H1 (cell line): ENCODE measurements at regions not wholly inside any gene's neighbourhood (a gene's known extent, or its start where the extent isn't known, plus 50 kb on each side); places are given as distances from the start of the nearest gene placed in this dataset.

Experiments
- CTCF ChIA-PET: fragments of 300-600 bp; sonication (Branson Sonifier 250); formaldehyde crosslinking; loops from one replicate; lab custom pipeline; 2021; ENCODE audit not compliant: partially characterized antibody; lab: Charles Lee
- POLR2A ChIA-PET: fragments of 300-600 bp; sonication (Branson Sonifier 250); formaldehyde crosslinking; loops from one replicate; lab custom pipeline; 2021; ENCODE audit warnings: inconsistent platforms; ENCODE audit not compliant: partially characterized antibody; lab: Charles Lee
- DNase-seq, 2 experiments: peaks; one replicate each; pipeline versions ENCODE4 v3.0.0 to v3.0.0-alpha.2; 2010 to 2022; ENCODE audit warnings: low spot score in 2 of 2, low read depth in 1 of 2, mixed read lengths in 1 of 2
- FAIRE-seq: peaks from 2 replicates; lab custom pipeline; 2011; peaks lifted over from hg19 to GRCh38; lab: Jason Lieb, UNC
- H2AFZ ChIP-seq: 2 replicates; pipeline ENCODE4 v1.8.1; 2012; ENCODE audit warnings: low read length, inconsistent platforms
- H2AK5ac ChIP-seq: 2 replicates; pipeline ENCODE4 v1.6.1; 2013; ENCODE audit warnings: low read depth, low read length
- H2BK120ac ChIP-seq: replicated peaks from 2 replicates; pipeline ENCODE3; 2013; ENCODE audit warnings: low read depth, low read length, inconsistent platforms
- H2BK12ac ChIP-seq: 2 replicates; pipeline ENCODE4 v1.6.1; 2013; ENCODE audit warnings: low read depth, low read length
- H2BK15ac ChIP-seq: 2 replicates; pipeline ENCODE4 v1.6.1; 2013; ENCODE audit warnings: low read length
- H2BK20ac ChIP-seq: 2 replicates; pipeline ENCODE4 v1.6.1; 2013; ENCODE audit warnings: low read length
- H2BK5ac ChIP-seq: 2 replicates; pipeline ENCODE4 v1.6.1; 2013; ENCODE audit warnings: low read depth, low read length
- H3K14ac ChIP-seq: 2 replicates; pipeline ENCODE4 v1.6.1; 2013; ENCODE audit warnings: inconsistent platforms; ENCODE audit not compliant: insufficient read length
- H3K18ac ChIP-seq: 2 replicates; pipeline ENCODE4 v1.6.1; 2013; ENCODE audit warnings: low read length; ENCODE audit errors: extremely low read depth
- H3K23ac ChIP-seq: 2 replicates; pipeline ENCODE4 v1.6.1; 2013; ENCODE audit warnings: inconsistent platforms; ENCODE audit not compliant: insufficient read length
- H3K23me2 ChIP-seq: 2 replicates; pipeline ENCODE4 v1.6.1; 2013; ENCODE audit warnings: low read depth, low read length
- H3K27ac ChIP-seq: 2 replicates; pipeline ENCODE4 v1.6.1; 2011; ENCODE audit warnings: low read depth, low read length, inconsistent platforms
- H3K27me3 ChIP-seq, 4 experiments: replicated peaks in 1 of 4; 1 replicate in 1 of 4; 2 replicates in 3 of 4; pipeline versions ENCODE4 v1.6.1 to v1.8.1; 2011 to 2013; ENCODE audit warnings: low read length in 3 of 4, mild to moderate bottlenecking in 3 of 4, inconsistent platforms in 2 of 4, mixed read lengths in 2 of 4, moderate library complexity in 1 of 4; ENCODE audit not compliant: control insufficient read depth in 3 of 4, insufficient read depth in 3 of 4; ENCODE audit errors: extremely low read depth in 1 of 4
- H3K36me3 ChIP-seq, 4 experiments: 2 replicates each; pipeline versions ENCODE4 v1.6.1 to v1.8.1; 2011 to 2013; ENCODE audit warnings: mild to moderate bottlenecking in 4 of 4, low read length in 3 of 4, moderate library complexity in 2 of 4, control low read depth in 1 of 4, inconsistent platforms in 1 of 4; ENCODE audit not compliant: insufficient read depth in 4 of 4, control insufficient read depth in 2 of 4
- H3K4ac ChIP-seq: replicated peaks from 2 replicates; pipeline ENCODE3; 2013; ENCODE audit warnings: low read length, low read depth, mixed read lengths, inconsistent platforms; ENCODE audit not compliant: insufficient read length
- H3K4me1 ChIP-seq, 4 experiments: replicated peaks in 1 of 4; 1 replicate in 1 of 4; 2 replicates in 3 of 4; pipeline versions ENCODE4 v1.6.1 to v1.8.1; 2011 to 2013; ENCODE audit warnings: low read length in 3 of 4, inconsistent platforms in 2 of 4, mixed read lengths in 1 of 4; ENCODE audit not compliant: insufficient read depth in 4 of 4, control insufficient read depth in 3 of 4
- H3K4me2 ChIP-seq, 2 experiments: 2 replicates each; pipeline versions ENCODE4 v1.6.1 to v1.8.1; 2011 to 2013; ENCODE audit warnings: low read depth in 2 of 2, low read length in 2 of 2, control low read depth in 1 of 2, inconsistent platforms in 1 of 2, mild to moderate bottlenecking in 1 of 2; ENCODE audit not compliant: insufficient read depth in 1 of 2
- H3K4me3 ChIP-seq, 4 experiments: fragments of 200-600, 300-600 bp in 1 of 4; sonication (generic), shearing (Covaris generic), sonication (Bioruptor Twin) in 1 of 4; 2 replicates each; pipeline versions ENCODE4 v1.5.1 to v1.8.1; 2011 to 2016; ENCODE audit warnings: low read length in 4 of 4, low read depth in 3 of 4, control low read depth in 2 of 4, inconsistent platforms in 2 of 4, mild to moderate bottlenecking in 2 of 4, mixed read lengths in 1 of 4, moderate library complexity in 1 of 4; ENCODE audit not compliant: insufficient read depth in 2 of 4; ENCODE audit errors: extremely low read depth in 1 of 4
- H3K56ac ChIP-seq: replicated peaks from 2 replicates; pipeline ENCODE3; 2013; ENCODE audit warnings: low read depth, mild to moderate bottlenecking, mixed read lengths, low read length, inconsistent platforms; ENCODE audit not compliant: insufficient read length
- H3K79me1 ChIP-seq: 2 replicates; pipeline ENCODE4 v1.6.1; 2013; ENCODE audit warnings: low read depth, low read length, control low read depth
- H3K79me2 ChIP-seq, 2 experiments: 2 replicates each; pipeline versions ENCODE4 v1.6.1 to v1.8.1; 2012 to 2013; ENCODE audit warnings: low read length in 2 of 2, mild to moderate bottlenecking in 2 of 2, inconsistent platforms in 1 of 2; ENCODE audit not compliant: insufficient read depth in 2 of 2, control insufficient read depth in 1 of 2
- H3K9ac ChIP-seq, 4 experiments: replicated peaks in 1 of 4; 1 replicate in 1 of 4; 2 replicates in 3 of 4; pipeline versions ENCODE4 v1.6.1 to v1.8.1; 2011 to 2013; ENCODE audit warnings: low read depth in 3 of 4, low read length in 3 of 4, control low read depth in 2 of 4, mild to moderate bottlenecking in 2 of 4, moderate library complexity in 2 of 4, inconsistent platforms in 1 of 4; ENCODE audit errors: extremely low read depth in 1 of 4
- H3K9me3 ChIP-seq, 2 experiments: 2 replicates each; pipeline versions ENCODE4 v1.6.1 to v1.8.1; 2012 to 2013; ENCODE audit warnings: mild to moderate bottlenecking in 2 of 2, moderate library complexity in 2 of 2, control low read depth in 1 of 2, inconsistent platforms in 1 of 2, low read depth in 1 of 2, low read length in 1 of 2, mixed read lengths in 1 of 2; ENCODE audit not compliant: insufficient read depth in 2 of 2
- H4K20me1 ChIP-seq, 2 experiments: replicated peaks in 1 of 2; 2 replicates each; pipeline versions ENCODE3 to v1.8.1; 2011 to 2013; ENCODE audit warnings: inconsistent platforms in 2 of 2, low read length in 2 of 2, mild to moderate bottlenecking in 1 of 2; ENCODE audit not compliant: insufficient read depth in 2 of 2, control insufficient read depth in 1 of 2
- H4K5ac ChIP-seq: 2 replicates; pipeline ENCODE4 v1.6.1; 2013; ENCODE audit warnings: low read length, low read depth, mixed read lengths, inconsistent platforms; ENCODE audit not compliant: insufficient read length
- H4K8ac ChIP-seq: 2 replicates; pipeline ENCODE4 v1.8.0; 2013; ENCODE audit warnings: mild to moderate bottlenecking, moderate library complexity, low read length, inconsistent platforms; ENCODE audit not compliant: insufficient read depth; ENCODE audit errors: extremely low read depth
- H4K91ac ChIP-seq: replicated peaks from 2 replicates; pipeline ENCODE3; 2013; ENCODE audit warnings: low read length, mixed read lengths, inconsistent platforms; ENCODE audit not compliant: insufficient read length
- CHD1 ChIP-seq: IDR thresholded peaks from 2 replicates; pipeline ENCODE4 v1.6.1; 2012; ENCODE audit warnings: low read depth, low read length, improper control_type of control experiment
- FOSL1 ChIP-seq: IDR thresholded peaks from 2 replicates; pipeline ENCODE4 v1.6.1; 2011; ENCODE audit warnings: mild to moderate bottlenecking, low read depth, low read length, moderate library complexity; ENCODE audit not compliant: insufficient read depth
- MAFK ChIP-seq: IDR thresholded peaks from 2 replicates; pipeline ENCODE4 v1.6.1; 2012; ENCODE audit warnings: low read depth, mild to moderate bottlenecking, improper control_type of control experiment, low read length
- PHF8 ChIP-seq: fragments of 200-600 bp; sonication (generic); conservative IDR thresholded peaks from 2 replicates; pipeline ENCODE4 v1.7.1; 2012; ENCODE audit warnings: low read depth, mild to moderate bottlenecking, inconsistent platforms, low read length, moderate library complexity
- POU5F1 ChIP-seq: IDR thresholded peaks from 2 replicates; pipeline ENCODE4 v1.6.1; 2011; ENCODE audit warnings: low read depth, mild to moderate bottlenecking, low read length, moderate library complexity
- RNF2 ChIP-seq: fragments of 200-900, 300-1000 bp; sonication (generic); IDR thresholded peaks from 2 replicates; pipeline ENCODE4 v1.7.1; 2016; ENCODE audit warnings: borderline replicate concordance, low read depth, mild to moderate bottlenecking, antibody characterized with exemption, low read length; ENCODE audit not compliant: poor library complexity, severe bottlenecking; ENCODE audit errors: missing control alignments
- SIN3A ChIP-seq, 2 experiments: IDR thresholded peaks in 1 of 2; conservative IDR thresholded peaks in 1 of 2; 2 replicates each; pipeline ENCODE4 v1.6.1; 2011 to 2012; ENCODE audit warnings: low read length in 2 of 2, improper control_type of control experiment in 1 of 2, low read depth in 1 of 2, mild to moderate bottlenecking in 1 of 2
- SRF ChIP-seq: IDR thresholded peaks from 2 replicates; pipeline ENCODE4 v1.6.1; 2011; ENCODE audit warnings: mild to moderate bottlenecking, low read depth, low read length, moderate library complexity
- WGBS, 2 experiments: shearing (Covaris generic) in 1 of 2; methylation state at CpG; one replicate each; pipeline versions ENCODE4 v1.1.6 to v1.1.7; 2013 to 2015; ENCODE audit warnings: low lambda C conversion rate in 2 of 2, mixed read lengths in 2 of 2, inconsistent platforms in 1 of 2, low coverage in 1 of 2, missing lambda C conversion rate in 1 of 2; ENCODE audit not compliant: insufficient replicate concordance in 2 of 2, insufficient coverage in 1 of 2, insufficient read length in 1 of 2; ENCODE audit errors: extremely low coverage in 1 of 2, missing lambda C conversion rate in 1 of 2; 5-methylcytosine and 5-hydroxymethylcytosine counted together
- TF ChIP-seq, protein P1 (sequence below): IDR thresholded peaks from 2 replicates; pipeline ENCODE4 v1.6.1; 2011; ENCODE audit warnings: low read length, improper control_type of control experiment
- TF ChIP-seq, protein P2 (sequence below): IDR thresholded peaks from 2 replicates; pipeline ENCODE4 v1.6.1; 2011; ENCODE audit warnings: low read depth, mild to moderate bottlenecking, low read length; ENCODE audit not compliant: insufficient read depth
- TF ChIP-seq, protein P3 (sequence below): IDR thresholded peaks from 2 replicates; pipeline ENCODE4 v1.6.1; 2012; ENCODE audit warnings: inconsistent platforms

DNA sequence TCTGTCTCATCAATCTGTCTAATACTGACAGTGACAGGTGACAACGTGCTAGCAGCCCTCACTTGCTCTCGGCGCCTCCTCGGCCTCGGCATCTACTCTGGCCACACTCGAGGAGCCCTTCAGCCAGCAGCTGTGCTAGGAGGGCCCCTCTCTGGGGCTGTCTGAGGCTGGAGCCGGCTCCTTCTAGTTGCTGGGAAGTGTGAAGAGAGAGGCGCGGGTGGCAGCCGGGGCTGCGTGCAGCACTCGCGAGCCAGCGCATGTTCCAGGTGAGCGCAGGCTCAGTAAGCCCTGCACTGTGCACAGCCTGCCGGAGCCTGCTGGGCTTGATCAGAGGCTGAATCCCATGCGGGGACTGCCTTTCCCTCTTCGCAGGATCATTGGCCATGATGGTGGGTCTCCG is 330.7 kb downstream of the CDH10 start:
- no peak overlapping the region for H3K4me2 ChIP-seq
- TF ChIP-seq RNF2 = no peak
- TF ChIP-seq, protein P1, sequence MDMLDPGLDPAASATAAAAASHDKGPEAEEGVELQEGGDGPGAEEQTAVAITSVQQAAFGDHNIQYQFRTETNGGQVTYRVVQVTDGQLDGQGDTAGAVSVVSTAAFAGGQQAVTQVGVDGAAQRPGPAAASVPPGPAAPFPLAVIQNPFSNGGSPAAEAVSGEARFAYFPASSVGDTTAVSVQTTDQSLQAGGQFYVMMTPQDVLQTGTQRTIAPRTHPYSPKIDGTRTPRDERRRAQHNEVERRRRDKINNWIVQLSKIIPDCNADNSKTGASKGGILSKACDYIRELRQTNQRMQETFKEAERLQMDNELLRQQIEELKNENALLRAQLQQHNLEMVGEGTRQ = no peak
- TF ChIP-seq CHD1 = no peak
- TF ChIP-seq PHF8 = no peak
- TF ChIP-seq MAFK = no peak
- no peak for TF ChIP-seq SIN3A (conservative IDR thresholded peaks at IDR 0.05 in 1 of 2, IDR thresholded peaks at IDR 0.05 in 1 of 2; ENCODE audit: low read depth in 1 of 2, low read length in 2 of 2)
- TF ChIP-seq, protein P2, sequence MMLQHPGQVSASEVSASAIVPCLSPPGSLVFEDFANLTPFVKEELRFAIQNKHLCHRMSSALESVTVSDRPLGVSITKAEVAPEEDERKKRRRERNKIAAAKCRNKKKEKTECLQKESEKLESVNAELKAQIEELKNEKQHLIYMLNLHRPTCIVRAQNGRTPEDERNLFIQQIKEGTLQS = no peak
- no peak for TF ChIP-seq SRF
- TF ChIP-seq, protein P3, sequence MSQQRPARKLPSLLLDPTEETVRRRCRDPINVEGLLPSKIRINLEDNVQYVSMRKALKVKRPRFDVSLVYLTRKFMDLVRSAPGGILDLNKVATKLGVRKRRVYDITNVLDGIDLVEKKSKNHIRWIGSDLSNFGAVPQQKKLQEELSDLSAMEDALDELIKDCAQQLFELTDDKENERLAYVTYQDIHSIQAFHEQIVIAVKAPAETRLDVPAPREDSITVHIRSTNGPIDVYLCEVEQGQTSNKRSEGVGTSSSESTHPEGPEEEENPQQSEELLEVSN = no peak
- TF ChIP-seq FOSL1 = no peak
- TF ChIP-seq POU5F1 = no peak

More for the DNA sequence above, 330.7 kb downstream of the CDH10 start:
- Histone ChIP-seq H3K18ac (no peak overlapping the region), H2BK12ac (no peak overlapping the region), H3K79me2 (no peaks in the 10 kb centered on the region), H3K23ac (no peak overlapping the region), H2BK20ac (no peak overlapping the region), H3K79me1 (no peaks in the 10 kb centered on the region), H2AK5ac (no peak overlapping the region), H3K9ac (no peak overlapping the region), H3K4ac (no peak overlapping the region), H3K4me3 (no peak overlapping the region), H2BK5ac (no peak overlapping the region), H3K27ac (no peak overlapping the region), H4K91ac (no peak overlapping the region), H4K20me1 (no peaks in the 10 kb centered on the region), H4K5ac (no peak overlapping the region), H3K23me2 (no peaks in the 10 kb centered on the region), H4K8ac (no peak overlapping the region), H3K14ac (no peak overlapping the region), H3K4me1 (no peaks in the 10 kb centered on the region; a peak in 2 of 7 replicates), H2AFZ (no peak overlapping the region), H3K9me3 (peaks cover under 1 to 12% of the 10 kb centered on the region in 2 experiments; a peak in 1 of 4 replicates), H3K36me3 (no peaks in the 10 kb centered on the region), H3K56ac (no peak overlapping the region), H3K27me3 (no peaks in the 10 kb centered on the region), H2BK120ac (no peak overlapping the region), H2BK15ac (no peak overlapping the region)
- no peak for FAIRE-seq
- POLR2A ChIA-PET = no interaction called here
- CTCF ChIA-PET = interaction anchor here (1.0 to 1.6 kb wide), 2 partner anchors 11 to 14 kb away, joined by 3 read pairs; no protein-coding TSS in a partner anchor
- 97% methylated on average over 9 of the region's 19 CpGs; no CpG with 5 or more reads in 1 of the 2 experiments for WGBS, 2 experiments
- no peak for DNase-seq
